ENCODE measurements at regions not wholly inside any gene's neighbourhood (a gene's known extent, or its start where the extent isn't known, plus 50 kb on each side); places are given as distances from the start of the nearest gene placed in this dataset.

DNA sequence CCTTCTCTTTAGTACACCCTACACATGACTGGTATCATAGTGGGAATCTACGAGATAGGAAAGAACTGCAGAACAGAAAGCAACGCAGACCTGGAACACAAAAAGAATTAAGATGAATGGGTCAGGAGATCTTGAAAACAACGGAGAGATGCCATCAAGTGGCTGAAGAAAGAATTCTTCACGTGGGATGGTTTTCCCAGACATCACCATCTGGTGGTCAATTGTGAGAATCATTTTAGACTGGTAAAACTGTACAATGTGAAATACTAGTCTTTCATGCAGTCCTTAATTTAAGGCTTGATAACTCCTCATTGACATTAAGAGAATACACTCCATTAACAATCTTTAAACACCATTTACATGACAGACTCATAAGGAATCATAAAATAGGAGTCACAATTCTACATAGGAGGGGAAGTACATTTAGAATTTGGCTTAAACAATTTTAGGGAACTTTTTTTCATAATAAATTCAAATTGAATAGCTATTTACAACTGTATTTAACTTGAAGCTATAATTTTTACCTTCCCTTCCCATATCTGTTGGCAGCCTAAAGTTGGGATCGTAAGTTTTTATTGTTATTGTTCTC is 128.4 kb upstream of the TRPM3 start:
- no peak overlapping the region for H3K4me3 ChIP-seq
- no peak overlapping the region for H3K27ac ChIP-seq
- no peaks in the 10 kb centered on the region for H3K36me3 ChIP-seq
- no peaks in the 10 kb centered on the region for H3K4me1 ChIP-seq
- no peaks in the 10 kb centered on the region for H3K9me3 ChIP-seq
- DNase-seq = no peak
- TF ChIP-seq, protein P1, sequence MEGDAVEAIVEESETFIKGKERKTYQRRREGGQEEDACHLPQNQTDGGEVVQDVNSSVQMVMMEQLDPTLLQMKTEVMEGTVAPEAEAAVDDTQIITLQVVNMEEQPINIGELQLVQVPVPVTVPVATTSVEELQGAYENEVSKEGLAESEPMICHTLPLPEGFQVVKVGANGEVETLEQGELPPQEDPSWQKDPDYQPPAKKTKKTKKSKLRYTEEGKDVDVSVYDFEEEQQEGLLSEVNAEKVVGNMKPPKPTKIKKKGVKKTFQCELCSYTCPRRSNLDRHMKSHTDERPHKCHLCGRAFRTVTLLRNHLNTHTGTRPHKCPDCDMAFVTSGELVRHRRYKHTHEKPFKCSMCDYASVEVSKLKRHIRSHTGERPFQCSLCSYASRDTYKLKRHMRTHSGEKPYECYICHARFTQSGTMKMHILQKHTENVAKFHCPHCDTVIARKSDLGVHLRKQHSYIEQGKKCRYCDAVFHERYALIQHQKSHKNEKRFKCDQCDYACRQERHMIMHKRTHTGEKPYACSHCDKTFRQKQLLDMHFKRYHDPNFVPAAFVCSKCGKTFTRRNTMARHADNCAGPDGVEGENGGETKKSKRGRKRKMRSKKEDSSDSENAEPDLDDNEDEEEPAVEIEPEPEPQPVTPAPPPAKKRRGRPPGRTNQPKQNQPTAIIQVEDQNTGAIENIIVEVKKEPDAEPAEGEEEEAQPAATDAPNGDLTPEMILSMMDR (IDR thresholded peaks at IDR 0.05) = peak in 5 of 6 experiments; percentile 27 to 85 (median 81)
- TF ChIP-seq POLR2A (IDR thresholded peaks at IDR 0.05) = no peak
- no peaks in the 10 kb centered on the region for H3K27me3 ChIP-seq

DNA sequence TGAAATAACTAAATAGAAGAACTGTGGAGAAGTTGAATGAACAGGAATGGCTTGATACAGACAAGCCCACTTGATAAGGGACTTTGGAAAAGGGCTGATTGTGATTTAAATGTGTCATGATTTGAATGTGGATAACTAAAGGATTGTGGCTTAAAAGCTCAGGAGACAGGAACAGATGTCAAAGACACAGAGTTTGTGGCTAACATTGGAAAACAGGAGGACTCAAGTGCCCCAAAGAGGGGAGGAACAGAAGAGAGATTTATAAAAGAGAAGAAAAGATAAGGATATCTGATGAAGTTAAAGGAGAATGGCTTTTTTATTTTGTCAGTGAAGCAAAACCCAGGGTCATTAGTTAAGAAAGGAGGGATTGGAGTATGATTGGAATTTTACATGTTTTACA is 124.2 kb upstream of the TRPM3 start:
- Histone ChIP-seq H3K4me3 (no peak overlapping the region), H3K4me1 (no peaks in the 10 kb centered on the region), H3K36me3 (no peaks in the 10 kb centered on the region), H3K9me3 (no peaks in the 10 kb centered on the region), H3K27ac (no peak overlapping the region), H3K27me3 (no peaks in the 10 kb centered on the region)
- TF ChIP-seq, protein P1 (IDR thresholded peaks at IDR 0.05) = no peak
- no peak for TF ChIP-seq POLR2A (IDR thresholded peaks at IDR 0.05)
- no peak for DNase-seq

DNA sequence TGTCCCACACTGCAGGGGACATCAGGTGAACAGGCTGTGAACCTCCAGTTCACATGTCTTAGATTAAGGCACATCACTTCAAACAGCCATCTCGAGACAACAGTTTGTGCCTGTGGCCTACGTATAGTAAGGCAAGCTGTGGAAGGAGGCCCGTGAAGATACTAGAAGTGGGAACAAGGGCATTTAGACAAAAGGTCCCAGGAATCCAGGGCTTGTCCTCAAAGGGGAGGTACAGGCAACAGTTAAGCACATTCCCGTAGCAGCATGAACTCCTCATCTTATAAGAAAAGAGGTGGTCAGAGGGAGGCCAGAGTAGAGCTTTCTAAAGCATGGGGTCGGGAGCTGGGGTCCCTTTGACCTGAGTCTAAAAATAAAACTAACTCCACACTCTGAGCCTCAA is 122.5 kb upstream of the TRPM3 start:
- H3K36me3 ChIP-seq = no peaks in the 10 kb centered on the region
- no peaks in the 10 kb centered on the region for H3K27me3 ChIP-seq
- no peak overlapping the region for H3K4me3 ChIP-seq
- TF ChIP-seq, protein P1 (IDR thresholded peaks at IDR 0.05) = no peak
- TF ChIP-seq POLR2A (IDR thresholded peaks at IDR 0.05) = no peak
- DNase-seq = no peak
- H3K4me1 ChIP-seq = no peaks in the 10 kb centered on the region
- H3K9me3 ChIP-seq = no peaks in the 10 kb centered on the region
- H3K27ac ChIP-seq = no peak overlapping the region

DNA sequence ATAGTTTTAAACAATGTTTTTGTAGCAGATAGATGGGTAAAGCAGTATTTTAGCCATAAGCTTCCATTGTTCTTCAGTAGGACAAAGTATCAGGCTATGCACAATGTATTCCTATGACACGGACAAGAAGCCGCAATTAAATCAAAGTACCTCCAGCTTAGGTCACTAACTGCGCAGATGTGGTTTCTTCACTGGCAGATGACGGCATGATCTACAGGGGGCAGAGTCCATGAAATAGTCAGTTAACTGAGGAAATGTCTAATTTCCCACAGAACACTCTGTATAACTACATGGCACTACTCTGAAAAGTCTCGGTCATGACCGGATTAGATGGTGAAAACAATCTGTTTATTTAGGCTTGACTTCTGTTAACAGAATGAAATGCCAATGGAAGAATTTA is 120.7 kb upstream of the TRPM3 start:
- Histone ChIP-seq H3K27me3 (no peaks in the 10 kb centered on the region), H3K9me3 (no peaks in the 10 kb centered on the region), H3K4me1 (no peaks in the 10 kb centered on the region), H3K27ac (no peak overlapping the region), H3K4me3 (no peak overlapping the region), H3K36me3 (no peaks in the 10 kb centered on the region)
- DNase-seq = no peak
- TF ChIP-seq, protein P1 (IDR thresholded peaks at IDR 0.05) = no peak
- no peak for TF ChIP-seq POLR2A (IDR thresholded peaks at IDR 0.05)

DNA sequence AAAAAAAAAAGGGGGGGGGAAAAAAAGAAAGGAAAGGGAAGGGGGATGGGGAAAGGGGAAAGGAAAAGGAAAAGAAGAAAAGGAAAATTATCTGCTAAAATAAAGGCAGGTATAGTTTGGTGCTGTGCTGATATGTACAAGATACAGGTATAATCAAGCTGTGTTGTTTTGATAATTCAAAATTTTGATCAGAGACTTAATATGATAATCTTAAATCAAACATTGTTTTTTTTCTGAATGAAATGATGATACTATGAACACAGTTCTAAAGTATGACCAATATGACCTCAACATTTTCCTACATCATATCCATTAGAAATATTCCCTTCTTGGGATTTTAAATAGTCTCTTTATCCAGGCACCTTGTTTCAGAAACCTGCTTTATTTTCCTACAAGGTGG is 115.6 kb upstream of the TRPM3 start:
- no peaks in the 10 kb centered on the region for H3K36me3 ChIP-seq
- no peaks in the 10 kb centered on the region for H3K27me3 ChIP-seq
- TF ChIP-seq POLR2A (IDR thresholded peaks at IDR 0.05) = no peak
- TF ChIP-seq, protein P1 (IDR thresholded peaks at IDR 0.05) = no peak
- H3K4me3 ChIP-seq = no peak overlapping the region
- DNase-seq = no peak
- no peaks in the 10 kb centered on the region for H3K9me3 ChIP-seq
- H3K4me1 ChIP-seq = no peaks in the 10 kb centered on the region
- no peak overlapping the region for H3K27ac ChIP-seq

DNA sequence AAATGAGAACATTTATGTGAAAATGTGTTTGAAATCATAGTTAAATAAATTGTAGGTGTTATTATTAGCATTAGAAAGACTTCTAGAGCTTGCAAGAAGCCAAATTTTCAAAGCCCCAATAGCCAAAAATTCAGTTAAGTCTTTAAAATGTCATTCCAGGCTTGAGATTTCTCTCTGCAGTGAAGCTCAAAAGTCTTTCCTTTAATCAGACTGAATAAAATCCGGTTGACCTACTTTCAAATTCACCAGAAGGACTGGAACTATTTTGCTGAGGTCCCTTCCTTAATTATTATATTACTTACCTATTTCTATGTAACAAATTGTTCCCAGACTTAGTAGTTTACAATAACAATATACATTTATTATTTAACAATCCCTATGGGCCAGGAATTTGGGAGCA is 112.2 kb upstream of the TRPM3 start:
- no peak overlapping the region for H3K4me3 ChIP-seq
- no peak for DNase-seq
- H3K27ac ChIP-seq = no peak overlapping the region
- no peaks in the 10 kb centered on the region for H3K27me3 ChIP-seq
- H3K9me3 ChIP-seq = no peaks in the 10 kb centered on the region
- no peaks in the 10 kb centered on the region for H3K4me1 ChIP-seq
- TF ChIP-seq, protein P1 (IDR thresholded peaks at IDR 0.05) = no peak
- TF ChIP-seq POLR2A (IDR thresholded peaks at IDR 0.05) = no peak
- H3K36me3 ChIP-seq = no peaks in the 10 kb centered on the region

All from Peyer's patch (tissue), 4 donors.